AG04449 (cell line): ENCODE measurements at regions not wholly inside any gene's neighbourhood (a gene's known extent, or its start where the extent isn't known, plus 50 kb on each side); places are given as distances from the start of the nearest gene placed in this dataset.

Experiments used
- CTCF ChIA-PET: fragments of 350-600 bp; formaldehyde crosslinking; extraction: SDS; loops from one replicate; lab custom pipeline; 2021; ENCODE audit warnings: antibody characterized with exemption; lab: Yijun Ruan, JAX
- POLR2A ChIA-PET: fragments of 400-600, 350-600 bp; formaldehyde crosslinking; extraction: SDS; loops from one replicate; lab custom pipeline; 2020; ENCODE audit warnings: antibody characterized with exemption, inconsistent platforms; lab: Yijun Ruan, JAX
- DNase-seq: peaks from one replicate; pipeline ENCODE4 v3.0.0-alpha.2; 2010; ENCODE audit warnings: low read depth, low spot score
- H3K4me3 ChIP-seq: 2 replicates; pipeline ENCODE4 v1.5.1; 2011; ENCODE audit warnings: low read depth, mild to moderate bottlenecking, control low read depth, low read length
- CTCF ChIP-seq: IDR thresholded peaks from one replicate; pipeline ENCODE4 v1.5.1; 2011; ENCODE audit warnings: mild to moderate bottlenecking, moderate library complexity, low read length, control low read depth, inconsistent platforms; ENCODE audit not compliant: insufficient read depth; ENCODE audit errors: missing control alignments

GRCh38 chr7:19508124-19508523 lies 200.7 kb downstream of the POLR1F start:
- DNase-seq, result no peak
- ChIA-PET POLR2A (no interaction called here), CTCF (no interaction called here)
- no peak overlapping the region for H3K4me3 ChIP-seq
- TF ChIP-seq CTCF, result no peak

GRCh38 chr7:19491821-19492452 lies 216.9 kb downstream of the POLR1F start:
- peak; percentile 47 for TF ChIP-seq CTCF
- POLR2A ChIA-PET, result no interaction called here
- DNase-seq, result peak; percentile 5
- CTCF ChIA-PET, result interaction anchor here (0.7 to 6.0 kb wide), 29 partner anchors 8 to 1140 kb away, joined by 3 to 88 read pairs (median 4); no protein-coding TSS in a partner anchor
- H3K4me3 ChIP-seq, result no peak overlapping the region

- no peak for TF ChIP-seq CTCF
- no peak for DNase-seq
- H3K4me3 ChIP-seq, result no peak overlapping the region
- ChIA-PET POLR2A (no interaction called here), CTCF (interaction anchor here (0.8 to 6.0 kb wide), 25 partner anchors 7 to 1140 kb away, joined by 3 to 88 read pairs (median 5); no protein-coding TSS in a partner anchor)
These were observed 217.5 kb downstream of the POLR1F start for GRCh38 chr7:19491371-19491770.

- POLR2A ChIA-PET, result no interaction called here
- CTCF ChIA-PET, result interaction anchor here (1.2 to 6.0 kb wide), 6 partner anchors 8 to 899 kb away, joined by 3 to 88 read pairs (median 4); no protein-coding TSS in a partner anchor
- H3K4me3 ChIP-seq, result no peak overlapping the region
- no peak for TF ChIP-seq CTCF
- no peak for DNase-seq
These were observed 219.5 kb downstream of the POLR1F start for GRCh38 chr7:19489162-19489820.

- ChIA-PET POLR2A (no interaction called here), CTCF (interaction anchor here (1.6 to 6.0 kb wide), 2 partner anchors 9 to 365 kb away, joined by 4 to 88 read pairs; no protein-coding TSS in a partner anchor)
- no peak overlapping the region for H3K4me3 ChIP-seq
- DNase-seq, result no peak
- no peak for TF ChIP-seq CTCF
These were observed 220.8 kb downstream of the POLR1F start for GRCh38 chr7:19488056-19488455.

- no peak for DNase-seq
- CTCF ChIA-PET, result interaction anchor here (1.9 kb wide), 1 partner anchor 9 kb away, joined by 7 read pairs; no protein-coding TSS in a partner anchor
- no peak for TF ChIP-seq CTCF
- POLR2A ChIA-PET, result no interaction called here
- H3K4me3 ChIP-seq, result no peak overlapping the region
These were observed 226.2 kb downstream of the POLR1F start for GRCh38 chr7:19482628-19483027.
